ENCODE measurements at regions not wholly inside any gene's neighbourhood (a gene's known extent, or its start where the extent isn't known, plus 50 kb on each side); places are given as distances from the start of the nearest gene placed in this dataset.

DNA sequence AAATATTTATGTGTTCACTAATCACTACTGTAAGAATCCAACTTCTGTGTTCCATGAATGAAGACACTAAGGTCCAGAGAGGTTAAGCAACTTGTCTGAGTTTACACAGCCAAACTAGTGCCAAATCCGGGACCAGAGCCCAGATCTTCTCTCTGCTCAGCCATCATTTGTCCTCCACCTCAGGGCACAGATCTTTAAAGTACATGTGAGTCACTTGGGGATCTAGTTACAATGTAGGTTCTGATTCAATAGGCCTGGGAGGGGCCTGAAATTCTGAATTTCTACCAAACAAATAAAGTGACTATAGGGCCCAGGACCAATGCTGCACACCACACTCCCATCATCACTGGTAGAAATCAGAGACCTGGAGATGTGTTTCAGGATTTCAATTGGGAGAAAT lies 162.9 kb downstream of the GXYLT1 start:
- DNase-seq (ENCODE audit: low read depth, low spot score) = no peak

DNA sequence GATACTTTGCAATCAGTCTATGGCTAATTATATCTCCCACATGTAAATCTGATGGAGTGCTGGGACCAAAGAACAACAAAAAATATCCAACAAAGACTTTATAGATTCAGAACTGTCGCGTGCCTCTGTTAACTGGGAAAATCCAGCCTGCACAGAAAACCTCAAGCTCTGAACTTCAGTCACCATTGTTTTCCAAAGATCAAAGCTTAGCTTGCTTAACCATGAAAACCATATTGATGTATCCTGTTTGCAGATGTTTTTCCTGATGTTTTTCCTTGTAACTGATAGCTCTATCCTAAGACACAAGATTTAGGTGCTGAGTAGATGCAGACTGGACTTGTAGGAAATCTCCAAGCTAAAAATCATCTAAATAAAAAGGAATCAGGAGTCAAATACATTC lies 163.7 kb downstream of the GXYLT1 start:
- no peak for DNase-seq (ENCODE audit: low read depth, low spot score)

- no peak for DNase-seq (ENCODE audit: low read depth, low spot score)
Observed at GRCh38 chr12:41980390-41980789, 164.3 kb downstream of the GXYLT1 start.

GRCh38 chr12:41979574-41979973 lies 165.1 kb downstream of the GXYLT1 start:
- DNase-seq (ENCODE audit: low read depth, low spot score) = no peak

DNA sequence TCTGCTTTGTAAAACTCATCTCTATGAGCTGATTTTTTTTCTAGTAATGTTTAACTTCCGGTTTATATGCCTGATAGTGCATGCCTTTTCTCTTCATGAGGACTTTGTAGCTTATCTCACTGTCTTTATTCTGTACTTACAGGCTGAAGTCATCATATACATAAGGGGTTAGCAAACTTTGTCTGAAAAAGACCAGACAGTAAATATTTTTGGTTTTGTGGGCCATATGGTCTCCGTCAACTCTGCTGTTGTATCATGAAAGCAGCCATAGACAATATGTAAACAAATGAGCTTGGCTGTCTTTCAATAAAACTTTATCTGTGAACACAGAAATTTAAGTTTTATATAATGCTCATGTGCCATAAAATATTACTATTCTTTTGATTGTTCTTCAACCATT lies 172.1 kb downstream of the GXYLT1 start:
- DNase-seq (ENCODE audit: low read depth, low spot score) = no peak

- DNase-seq (ENCODE audit: low read depth, low spot score) = no peak
Observed at GRCh38 chr12:41972196-41972595, 172.5 kb downstream of the GXYLT1 start.

- no peak for DNase-seq (ENCODE audit: low read depth, low spot score)
Observed at GRCh38 chr12:41970744-41971143, 173.9 kb downstream of the GXYLT1 start.

DNA sequence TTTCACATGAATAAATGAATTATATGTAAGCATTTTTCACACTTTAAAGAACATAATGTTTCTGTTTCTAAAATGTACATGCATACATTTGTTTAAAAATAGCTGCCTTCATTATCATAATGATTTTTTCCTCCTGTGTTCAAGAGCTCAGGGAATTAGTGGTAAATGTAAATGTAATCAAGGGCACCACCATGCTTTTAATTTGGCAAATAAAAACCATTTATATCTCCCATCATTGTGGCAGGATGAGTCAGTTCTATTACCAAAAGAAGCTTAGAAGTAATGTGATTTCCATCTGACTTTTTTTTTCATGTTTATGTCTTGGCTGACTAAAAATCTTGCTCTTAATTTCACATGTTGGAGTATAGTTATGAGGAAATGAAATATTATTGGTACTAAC lies 176.1 kb downstream of the GXYLT1 start:
- no peak for DNase-seq (ENCODE audit: low read depth, low spot score)

DNA sequence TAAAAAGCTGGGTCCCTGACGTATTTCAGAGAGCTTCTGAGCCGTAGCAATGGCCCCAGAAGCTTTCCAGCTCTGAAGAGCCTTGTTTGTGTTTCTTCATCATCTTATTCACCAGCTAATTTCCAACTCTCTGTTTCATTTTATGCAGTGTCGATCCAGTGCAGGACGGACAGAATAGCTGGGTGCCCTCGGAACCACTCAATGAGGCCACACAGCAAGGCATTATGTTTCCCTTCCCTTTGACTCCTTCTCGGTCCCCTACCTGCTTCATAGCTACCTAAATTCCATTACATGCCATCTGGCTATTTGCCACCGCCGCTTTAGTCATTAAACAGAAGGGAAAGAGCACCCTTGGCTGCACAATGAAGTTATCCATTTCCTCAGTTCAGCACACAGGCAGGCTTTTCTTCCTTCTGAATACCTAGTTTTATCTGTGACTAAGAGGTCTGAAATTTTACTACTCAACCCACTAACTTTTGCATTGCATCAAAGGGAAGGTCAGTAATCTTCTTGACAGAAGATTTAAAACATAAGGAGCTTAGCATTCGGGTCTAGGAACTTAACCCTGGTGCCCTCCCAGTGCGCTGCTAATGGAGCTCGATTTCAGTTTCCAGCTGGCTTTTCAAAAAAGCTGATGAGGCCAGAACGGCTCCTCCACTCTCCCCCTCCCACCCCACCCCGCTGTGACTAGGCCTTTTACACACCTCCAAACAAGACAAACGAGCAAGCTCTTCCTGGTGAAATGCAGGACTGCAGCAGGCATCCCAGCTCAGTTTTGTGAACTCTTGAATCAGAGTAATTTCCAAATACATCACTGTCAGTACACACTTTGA lies 176.8 kb downstream of the GXYLT1 start:
- DNase-seq (ENCODE audit: low read depth, low spot score) = peak; percentile 33

- DNase-seq (ENCODE audit: low read depth, low spot score) = no peak
Observed at GRCh38 chr12:41966916-41967315, 177.8 kb downstream of the GXYLT1 start.

GRCh38 chr12:41966001-41966400 lies 178.7 kb downstream of the GXYLT1 start:
- no peak for DNase-seq (ENCODE audit: low read depth, low spot score)

DNA sequence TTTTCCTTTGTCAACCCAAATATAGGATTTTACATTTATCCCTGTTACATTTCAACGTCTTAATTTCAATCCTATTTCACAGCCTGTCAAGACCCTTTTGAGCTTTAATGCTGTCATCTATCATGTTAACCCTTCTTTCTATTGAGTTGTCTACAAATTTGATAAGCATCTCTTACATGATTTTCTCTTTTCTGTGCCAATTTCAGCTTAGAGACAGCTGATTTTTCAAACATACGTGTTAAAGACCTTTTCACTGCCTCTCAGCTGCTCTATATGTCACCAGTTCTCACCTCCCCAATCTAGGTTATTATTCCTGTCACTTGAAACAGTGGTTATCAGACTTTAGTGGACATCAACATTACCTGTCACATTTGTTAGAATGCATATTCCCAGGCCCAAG lies 181.3 kb downstream of the GXYLT1 start:
- DNase-seq (ENCODE audit: low read depth, low spot score) = no peak

DNA sequence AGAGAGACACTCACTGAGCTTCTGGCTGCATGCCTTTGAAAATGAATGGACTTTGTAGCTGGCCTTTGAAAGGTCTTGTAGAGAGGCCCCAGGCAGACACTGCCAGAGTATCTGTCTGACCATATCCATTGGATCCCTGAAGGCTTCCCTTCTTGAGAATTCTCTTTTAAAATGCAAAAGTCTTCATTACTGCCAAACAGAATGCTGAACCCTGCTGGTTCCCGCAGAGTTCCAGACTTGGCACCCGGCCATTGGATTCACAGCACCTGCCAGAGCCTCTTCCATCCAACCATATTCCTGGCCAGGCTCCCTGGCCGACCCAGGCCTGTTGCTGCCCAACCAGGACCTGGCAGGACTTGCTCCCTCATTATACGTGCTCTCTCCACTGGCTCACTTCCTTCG lies 182.5 kb downstream of the GXYLT1 start:
- DNase-seq (ENCODE audit: low read depth, low spot score) = no peak

GRCh38 chr12:41959271-41959670 lies 185.4 kb downstream of the GXYLT1 start:
- DNase-seq (ENCODE audit: low read depth, low spot score) = no peak

GRCh38 chr12:41956353-41956752 lies 188.3 kb downstream of the GXYLT1 start:
- no peak for DNase-seq (ENCODE audit: low read depth, low spot score)

DNA sequence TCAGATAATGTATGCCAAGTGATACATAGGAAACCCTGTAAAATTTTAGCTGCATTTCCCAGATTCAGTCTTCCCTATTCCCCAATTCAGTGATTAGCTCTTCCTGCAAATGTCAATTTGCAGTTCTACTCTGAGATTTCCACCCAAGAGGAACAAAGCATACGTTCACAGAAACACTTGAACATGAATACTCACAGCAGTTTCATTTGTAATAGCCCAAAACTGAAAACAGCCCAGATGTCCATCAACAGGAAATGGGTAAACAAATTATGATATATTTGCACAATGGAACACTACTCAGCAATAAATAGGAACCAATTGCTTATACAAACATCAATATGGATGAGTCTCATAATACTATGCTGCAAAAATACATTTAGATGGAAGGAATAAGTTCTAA lies 194.2 kb downstream of the GXYLT1 start:
- no peak for DNase-seq (ENCODE audit: low read depth, low spot score)

- no peak for DNase-seq (ENCODE audit: low read depth, low spot score)
Observed at GRCh38 chr12:41946106-41946505, 198.6 kb downstream of the GXYLT1 start.

DNA sequence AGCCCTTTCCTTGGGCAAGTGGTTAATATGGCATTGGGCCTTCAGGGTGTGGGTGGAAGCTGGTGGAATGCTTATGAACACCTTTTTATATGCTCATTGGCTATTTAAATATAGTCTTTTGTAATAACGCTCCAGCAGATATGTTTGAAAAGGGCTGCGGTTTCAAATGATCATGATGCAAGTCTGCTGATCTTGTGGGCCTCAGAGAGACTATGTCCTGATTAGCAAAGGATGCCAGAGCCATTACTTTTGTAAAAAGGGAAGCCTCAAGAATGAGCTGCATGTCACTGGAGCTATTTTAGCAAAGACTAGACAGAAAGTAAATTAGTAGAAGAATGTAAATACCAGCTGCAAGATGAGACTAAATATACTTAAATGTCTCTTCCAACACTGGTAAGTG lies 200.5 kb downstream of the GXYLT1 start:
- no peak for DNase-seq (ENCODE audit: low read depth, low spot score)

GRCh38 chr12:41943671-41944070 lies 201.0 kb downstream of the GXYLT1 start:
- no peak for DNase-seq (ENCODE audit: low read depth, low spot score)

DNA sequence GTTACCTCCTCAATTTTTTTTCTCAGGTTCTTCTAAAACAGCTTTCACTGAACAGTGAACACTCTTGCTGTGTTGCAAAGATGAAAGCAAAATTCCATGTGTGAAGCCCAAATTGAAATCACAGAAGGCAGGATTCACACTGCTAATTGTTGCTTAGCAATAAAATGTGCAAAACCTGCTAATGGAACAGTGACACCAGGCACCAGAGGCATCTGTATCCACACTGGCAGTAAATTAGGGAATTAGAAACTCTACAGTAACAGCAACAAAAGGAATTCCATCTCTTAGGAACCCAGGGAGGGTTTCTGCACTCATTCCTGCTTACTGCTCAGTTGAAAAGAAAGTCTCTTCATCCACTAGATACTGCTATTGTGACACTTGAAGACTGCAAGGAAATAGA lies 202.3 kb downstream of the GXYLT1 start:
- DNase-seq (ENCODE audit: low read depth, low spot score) = no peak

DNA sequence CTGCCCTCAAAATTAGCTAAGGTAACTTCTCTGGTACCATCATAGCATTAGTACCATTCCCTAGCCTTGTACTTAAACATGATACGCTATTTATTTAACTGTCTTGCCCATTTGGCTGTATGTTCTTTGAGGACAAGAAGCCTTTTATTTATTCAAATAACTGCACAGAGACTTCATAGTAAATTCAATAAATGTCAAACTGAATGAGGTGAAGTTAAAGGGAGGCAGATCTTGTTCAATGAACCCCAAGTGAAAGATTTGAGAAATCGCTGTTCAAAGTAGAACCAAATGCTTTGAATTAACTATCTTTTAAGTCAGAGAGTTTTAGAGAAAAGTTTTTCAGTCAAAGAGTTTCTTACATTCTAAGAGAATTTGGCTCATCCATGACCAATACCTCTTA lies 203.6 kb downstream of the GXYLT1 start:
- DNase-seq (ENCODE audit: low read depth, low spot score) = no peak

GRCh38 chr12:41940571-41940970 lies 204.1 kb downstream of the GXYLT1 start:
- DNase-seq (ENCODE audit: low read depth, low spot score) = no peak

GRCh38 chr12:41936333-41936732 lies 208.3 kb downstream of the GXYLT1 start:
- DNase-seq (ENCODE audit: low read depth, low spot score) = no peak

GRCh38 chr12:41935911-41936310 lies 208.8 kb downstream of the GXYLT1 start:
- no peak for DNase-seq (ENCODE audit: low read depth, low spot score)

Measured in iPS DF 19.7 (cell line).